ENCODE measurements at regions not wholly inside any gene's neighbourhood (a gene's known extent, or its start where the extent isn't known, plus 50 kb on each side); places are given as distances from the start of the nearest gene placed in this dataset.

DNA sequence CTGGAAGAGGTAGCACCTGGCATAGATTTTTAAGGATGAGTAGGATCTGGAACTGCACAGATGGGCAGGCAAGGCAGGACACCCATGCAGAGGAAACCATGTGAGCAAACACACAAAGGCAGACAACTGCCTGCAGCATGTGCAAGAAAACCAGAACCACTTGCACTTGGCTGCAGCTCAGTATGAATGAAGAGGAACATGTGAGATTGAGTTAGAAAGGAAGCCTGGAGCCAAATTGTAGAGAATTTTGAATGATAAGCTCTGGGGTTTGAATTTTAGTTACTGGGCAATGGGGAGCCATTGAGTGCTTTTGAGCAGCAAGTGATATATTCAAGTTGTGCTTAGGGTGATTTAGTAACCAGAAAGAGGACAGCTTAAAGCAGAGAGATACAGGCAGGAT, 583.4 kb downstream of the SOX6 start:
- no peak for DNase-seq (ENCODE audit: low read depth)

DNA sequence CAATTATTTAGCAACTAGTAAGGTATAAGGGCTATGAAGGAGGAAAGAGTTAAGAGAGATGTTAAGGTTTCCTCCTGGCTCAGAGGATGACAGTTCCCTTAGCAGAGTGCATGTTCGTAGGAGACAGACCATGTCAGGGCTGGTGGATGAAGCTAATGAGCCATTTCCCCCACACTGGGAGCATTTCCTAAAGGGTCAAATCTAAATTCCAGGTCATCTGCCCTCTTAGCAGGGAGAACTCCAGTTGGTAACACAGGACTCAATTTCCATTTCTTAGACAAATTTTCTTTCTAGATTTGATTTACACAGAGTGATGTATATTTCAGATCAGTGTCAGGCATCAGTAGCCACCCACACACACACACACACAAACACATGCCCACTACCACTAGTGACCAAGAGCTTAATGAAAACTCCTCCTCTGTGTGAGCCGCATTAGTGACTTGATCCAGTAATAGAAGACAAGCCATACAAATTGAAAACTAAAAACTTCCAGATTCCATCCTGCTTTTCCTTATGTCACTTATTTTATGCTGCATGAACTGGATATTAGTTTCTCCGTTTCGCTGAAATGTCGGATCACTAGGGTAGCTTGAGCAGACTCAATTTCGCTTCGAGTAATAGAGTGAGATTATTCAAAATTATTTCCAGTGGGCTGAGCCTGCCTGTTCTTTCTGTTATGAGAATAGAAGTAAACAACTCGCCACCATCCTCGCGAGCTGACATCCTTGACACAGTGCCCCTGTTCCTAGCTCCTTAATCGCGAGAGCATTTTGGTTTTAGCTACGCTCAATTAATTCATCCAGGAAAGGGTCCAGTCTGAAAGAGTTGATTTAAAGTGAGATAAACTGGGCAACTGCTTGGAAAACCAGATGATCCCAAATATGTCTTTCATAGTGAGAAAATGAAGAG, 582.6 kb downstream of the SOX6 start:
- DNase-seq (ENCODE audit: low read depth), result no peak

DNA sequence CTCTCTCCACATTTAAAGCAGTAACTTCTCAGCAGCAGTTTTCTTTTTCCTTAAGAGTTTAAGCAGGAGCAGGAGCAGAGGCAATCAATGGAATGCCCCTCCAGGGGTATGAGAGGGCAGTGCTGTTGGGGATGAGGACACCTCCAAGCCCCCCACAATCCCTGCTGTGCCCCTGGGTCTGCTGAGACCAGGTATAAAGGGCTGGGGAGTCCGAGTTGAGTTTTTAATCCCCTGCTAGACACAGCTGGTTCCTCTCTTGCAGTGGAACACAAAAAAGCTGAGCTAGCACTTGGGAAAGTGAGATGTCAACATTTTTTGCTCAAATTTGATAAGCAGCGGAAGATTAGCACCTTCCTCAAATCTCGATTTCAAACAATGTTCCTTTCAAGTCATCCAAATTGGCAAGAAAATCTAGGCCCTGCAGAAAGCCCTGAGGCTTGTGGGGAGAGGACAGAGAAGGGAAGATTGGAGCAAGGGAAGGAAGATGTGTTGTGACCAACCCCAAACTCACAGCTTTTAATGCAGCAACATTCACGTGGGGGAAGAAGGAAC, 581.9 kb downstream of the SOX6 start:
- DNase-seq (ENCODE audit: low read depth), result no peak

DNA sequence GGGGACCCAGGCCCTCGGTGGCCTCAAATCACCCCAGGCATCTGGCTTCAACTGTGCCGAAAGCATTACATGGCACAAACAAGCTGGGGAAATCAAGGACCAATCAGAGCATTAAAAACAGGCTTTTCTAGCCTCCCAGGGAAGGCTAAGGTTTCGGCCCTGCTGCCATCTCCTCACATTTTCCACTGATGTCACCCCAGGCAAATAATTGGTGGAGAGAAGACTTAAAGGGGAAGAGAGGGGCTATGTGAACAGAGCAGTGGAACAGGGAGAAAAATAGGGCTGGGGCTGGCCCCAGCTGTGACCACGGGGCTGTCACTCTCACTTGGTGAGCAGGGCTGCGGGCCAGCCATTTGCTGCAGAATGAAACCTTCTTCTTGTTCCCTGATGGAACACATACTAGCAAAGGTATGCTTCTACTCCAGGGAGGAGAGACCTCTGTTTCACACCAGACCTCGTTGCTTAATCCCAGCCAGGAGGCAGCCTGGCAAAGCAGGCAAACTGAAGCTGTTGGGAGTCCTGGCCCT, 581.3 kb downstream of the SOX6 start:
- DNase-seq (ENCODE audit: low read depth), result no peak

DNA sequence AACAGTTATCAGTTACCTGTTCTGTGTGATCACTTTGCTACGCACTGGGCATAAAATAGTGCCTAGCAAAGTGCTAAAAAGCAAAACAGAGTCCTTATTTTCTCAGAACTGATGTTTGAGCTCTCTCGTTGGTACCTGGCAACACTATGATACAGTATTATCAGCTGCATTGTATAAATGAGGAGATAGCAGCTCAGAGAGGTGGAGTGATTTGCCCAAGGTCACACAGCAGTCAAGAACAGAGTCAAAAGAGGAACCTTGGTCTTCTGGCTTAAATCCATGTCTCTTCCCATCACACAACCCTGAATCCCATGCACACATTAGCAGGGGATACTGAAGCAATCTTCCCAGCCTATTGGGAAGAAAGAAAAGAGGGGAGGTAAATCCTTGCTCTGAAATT, 580.5 kb downstream of the SOX6 start:
- no peak for DNase-seq (ENCODE audit: low read depth)

DNA sequence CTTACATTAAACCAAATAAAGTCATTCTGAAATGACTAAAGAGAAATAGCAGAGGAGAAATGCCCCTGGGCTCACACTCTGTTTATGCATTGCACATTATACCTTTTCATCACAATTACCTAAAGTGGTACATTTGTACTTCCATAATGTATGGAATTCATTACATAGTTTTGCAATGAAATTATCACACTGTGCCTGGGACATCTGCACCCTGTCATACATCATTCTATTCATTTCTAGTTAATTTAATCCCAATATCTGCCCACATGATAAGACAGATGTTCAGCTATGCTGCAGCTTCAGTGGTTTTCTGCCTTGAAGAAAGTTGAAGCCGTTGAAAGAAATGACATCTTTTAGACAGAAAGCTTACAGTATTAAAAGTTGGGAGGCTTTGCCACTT, 580.0 kb downstream of the SOX6 start:
- no peak for DNase-seq (ENCODE audit: low read depth)

DNA sequence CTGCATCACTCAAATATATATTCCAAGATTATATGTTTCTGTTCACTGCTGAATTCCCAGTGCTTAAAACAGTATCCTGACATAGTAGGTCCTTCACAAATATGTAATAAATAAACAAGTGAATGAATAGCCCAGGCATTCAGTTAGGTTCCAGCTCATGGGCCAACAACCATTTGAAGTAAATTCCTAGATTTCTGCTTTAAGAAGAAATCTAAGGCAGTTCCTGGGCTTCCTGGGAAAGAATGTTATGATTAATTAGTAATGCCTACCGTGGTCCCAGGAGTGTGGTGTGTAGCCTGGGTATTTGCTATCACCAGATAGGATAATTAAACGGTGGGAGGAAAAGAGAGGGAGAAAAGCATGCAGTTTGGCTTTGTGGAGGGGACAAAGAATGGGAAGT, 576.8 kb downstream of the SOX6 start:
- DNase-seq (ENCODE audit: low read depth), result no peak

DNA sequence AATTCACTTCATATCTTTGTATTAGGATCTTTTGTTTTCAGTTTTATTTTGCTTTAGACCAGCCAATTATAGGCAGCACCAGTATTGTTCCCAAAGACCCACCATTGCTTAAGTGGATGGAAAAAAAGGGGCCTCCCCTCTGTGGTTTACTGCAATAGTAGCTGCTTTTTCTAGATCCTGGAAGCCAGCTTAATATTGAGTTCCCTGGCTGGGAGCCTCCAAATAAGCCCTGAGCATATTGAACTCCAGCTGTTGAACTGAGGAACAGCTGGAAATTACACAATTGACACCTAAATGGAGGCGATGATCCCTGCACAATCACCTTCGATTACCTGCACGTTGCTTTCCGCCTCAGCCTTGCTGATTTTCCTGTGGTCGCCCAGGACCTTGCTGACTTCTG, 576.0 kb downstream of the SOX6 start:
- no peak for DNase-seq (ENCODE audit: low read depth)

DNA sequence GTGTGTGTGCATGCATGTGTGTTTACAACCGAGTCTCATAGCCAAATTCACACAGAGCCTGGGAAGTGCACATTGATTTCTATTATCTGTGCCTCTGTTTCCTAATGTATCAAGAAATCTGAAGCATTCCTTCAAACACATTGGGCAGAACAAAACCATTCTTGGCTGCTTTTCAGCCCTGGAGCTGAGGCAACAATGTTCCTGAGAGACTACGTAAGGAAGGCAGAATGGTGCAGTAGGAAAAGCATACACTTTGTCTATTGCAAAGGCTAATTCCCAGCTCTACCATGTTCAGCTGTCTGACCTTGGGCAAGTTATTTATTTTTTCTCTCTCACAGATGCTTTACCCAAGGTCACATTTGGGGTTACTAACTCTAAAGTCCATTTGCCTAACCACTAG, 575.5 kb downstream of the SOX6 start:
- no peak for DNase-seq (ENCODE audit: low read depth)

DNA sequence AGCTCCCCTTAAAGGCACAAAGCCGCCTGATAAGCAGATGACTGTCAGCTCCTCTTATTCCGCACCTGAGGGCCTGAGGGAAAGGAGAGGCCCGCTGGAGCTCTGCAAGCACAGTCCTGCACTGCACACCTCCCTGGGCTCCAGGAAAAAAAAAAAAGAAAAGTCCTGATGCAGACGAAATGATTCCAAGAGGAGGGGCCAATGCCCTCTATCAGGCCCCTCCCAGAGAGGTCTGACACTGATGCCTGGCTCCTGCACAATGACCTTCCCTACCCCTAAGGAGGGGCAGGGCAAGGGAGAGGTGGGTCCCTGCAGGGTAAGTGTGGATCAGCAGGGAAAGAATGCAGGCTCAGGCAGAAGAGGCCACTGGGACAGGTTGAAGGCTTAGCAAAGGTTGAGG, 572.7 kb downstream of the SOX6 start:
- DNase-seq (ENCODE audit: low read depth), result no peak

DNA sequence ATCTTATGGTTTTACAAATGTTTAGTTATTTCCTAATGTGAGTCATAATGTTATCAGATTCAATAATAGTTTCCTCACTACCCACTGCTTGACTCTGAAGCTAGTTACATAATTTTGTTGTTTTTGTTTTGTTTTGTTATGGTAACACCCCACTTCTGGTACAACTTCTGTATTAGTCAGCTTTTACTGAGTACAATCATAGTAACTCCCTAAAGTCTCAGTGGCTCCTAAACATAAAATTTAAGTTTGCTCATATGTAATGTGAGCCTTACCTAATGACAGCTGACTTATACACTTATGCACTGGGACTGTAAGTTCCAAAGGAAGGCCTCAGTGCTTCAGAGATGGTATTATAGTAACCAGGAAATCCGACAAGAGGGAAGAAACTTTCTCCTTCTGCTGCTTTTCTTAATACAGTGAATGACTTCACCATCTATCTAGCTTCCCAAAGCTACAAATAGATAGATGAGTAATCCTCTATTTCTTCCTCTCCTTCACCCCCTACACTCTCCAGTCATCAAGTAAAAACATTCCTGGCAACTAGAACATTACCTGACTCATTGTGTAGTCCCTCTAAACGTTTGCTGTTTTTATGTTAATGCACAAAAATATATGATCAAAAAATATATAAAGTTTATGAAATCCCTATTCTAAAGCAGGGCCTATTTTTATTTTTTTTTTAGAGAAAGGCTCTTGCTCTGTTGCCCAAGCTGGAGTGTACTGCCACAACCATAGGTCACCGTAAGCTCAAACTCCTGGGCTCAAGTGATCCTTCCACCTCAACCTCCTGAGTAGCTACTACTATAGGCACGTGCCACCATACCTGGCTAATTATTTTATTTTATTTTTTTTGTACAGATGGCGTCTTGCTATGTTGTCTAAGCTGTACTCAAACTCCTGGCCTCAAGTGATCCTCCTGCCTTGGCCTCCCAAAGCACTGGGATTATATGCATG, 563.0 kb downstream of the SOX6 start:
- DNase-seq (ENCODE audit: low read depth), result no peak

DNA sequence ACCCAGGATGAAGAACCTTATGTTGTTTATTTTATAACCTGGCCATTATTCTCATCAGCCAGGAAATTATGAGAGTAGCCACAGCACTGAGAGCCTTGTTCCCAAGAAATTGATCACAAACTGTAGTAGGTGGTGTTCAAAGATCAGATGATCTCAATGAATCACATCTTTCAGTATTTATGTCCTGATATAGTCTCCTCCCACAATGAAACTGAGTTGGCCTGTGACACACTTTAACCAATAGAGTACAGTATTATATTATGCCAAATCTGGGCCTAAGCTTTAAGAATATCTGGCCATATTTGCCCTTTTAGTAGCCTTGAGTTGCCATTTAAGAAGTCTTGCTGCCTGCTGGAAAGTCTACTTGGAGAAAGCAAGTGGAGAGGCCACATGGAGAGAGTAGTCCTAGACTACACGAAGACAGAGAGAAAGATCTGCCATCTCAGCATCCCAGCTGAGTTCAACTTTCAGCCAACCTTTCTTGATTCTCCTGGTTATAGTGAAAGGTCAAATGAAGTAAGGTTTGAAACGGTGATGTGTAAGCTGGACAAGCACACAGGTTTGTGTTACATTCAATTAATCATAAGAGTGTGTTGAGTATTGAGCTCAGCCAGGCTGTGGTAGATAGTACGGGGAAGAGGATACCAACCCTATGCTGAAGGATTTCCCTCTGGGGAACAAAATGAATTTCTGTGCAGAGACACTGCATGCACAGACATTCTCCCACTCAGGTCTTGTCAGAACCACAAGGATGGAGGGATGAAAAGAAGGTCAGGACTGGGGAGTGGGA, 561.8 kb downstream of the SOX6 start:
- DNase-seq (ENCODE audit: low read depth), result no peak

DNA sequence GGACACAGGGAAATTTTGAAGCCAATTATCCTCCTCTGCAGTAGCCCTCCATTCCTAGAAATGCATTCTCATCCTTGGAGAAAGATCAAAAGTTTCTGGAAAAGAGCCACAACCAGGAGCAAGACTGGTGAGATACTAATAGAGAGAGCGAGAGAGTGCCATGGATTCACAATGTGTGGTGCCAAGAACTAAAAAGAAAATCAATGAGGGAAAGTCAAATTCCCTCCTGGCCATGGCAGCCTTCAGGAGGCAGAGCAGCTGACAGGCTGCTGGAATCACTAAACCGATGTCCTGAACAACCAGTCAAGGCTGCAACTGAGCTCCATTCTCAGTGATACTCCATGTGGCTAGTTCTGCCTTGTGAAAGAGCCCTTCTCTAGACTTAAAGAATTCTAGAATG, 561.0 kb downstream of the SOX6 start:
- DNase-seq (ENCODE audit: low read depth), result no peak

DNA sequence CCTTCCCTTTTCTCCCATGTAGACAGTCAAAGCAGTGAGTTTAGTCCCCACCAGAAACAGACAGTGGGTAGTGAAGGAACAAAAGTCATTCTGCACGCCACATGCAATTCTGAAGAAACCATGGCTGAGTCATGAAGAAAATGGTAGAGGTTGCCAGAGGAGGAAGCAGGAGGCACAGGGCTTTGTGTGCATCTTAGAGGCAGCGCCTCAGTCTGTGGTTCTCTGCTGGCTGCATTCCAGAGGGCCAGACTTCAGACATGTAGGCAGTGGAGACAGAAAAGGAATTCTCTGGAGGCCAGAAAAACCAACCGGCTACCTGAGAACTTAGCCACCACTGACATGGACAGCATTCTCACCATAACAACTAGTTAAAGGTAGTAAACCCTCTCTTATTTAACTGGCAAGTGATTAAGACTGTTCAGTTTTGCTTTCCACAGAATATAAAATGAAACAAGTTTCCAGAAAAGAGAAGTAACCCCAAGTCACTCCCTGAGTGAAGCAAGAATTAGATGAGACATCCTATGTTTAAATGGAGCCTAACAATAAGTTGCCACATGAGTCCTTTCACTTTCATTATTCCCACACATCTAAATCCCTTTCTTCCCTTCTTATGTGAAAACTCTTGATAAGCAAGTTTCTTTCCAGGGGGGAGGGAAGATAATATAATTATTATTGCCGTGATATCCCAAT, 556.1 kb downstream of the SOX6 start:
- no peak for DNase-seq (ENCODE audit: low read depth)

DNA sequence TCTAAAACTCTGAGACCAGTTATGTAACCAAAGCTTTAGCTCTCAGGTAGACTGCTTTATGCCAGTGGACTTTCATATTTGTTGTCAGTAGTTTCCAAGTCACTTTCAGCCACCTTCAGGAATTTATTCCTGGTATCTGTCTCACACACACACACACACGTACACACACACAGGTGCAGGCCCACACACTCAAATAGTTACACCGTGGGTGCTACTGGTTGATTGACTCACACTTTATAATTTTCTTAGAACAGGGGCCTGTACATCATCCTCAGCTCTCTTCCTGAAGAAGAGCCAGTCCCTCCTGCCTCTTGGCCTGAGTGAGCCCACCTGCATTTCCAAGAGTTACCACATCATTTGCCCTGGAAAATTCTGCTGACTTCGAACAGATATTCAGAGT, 555.2 kb downstream of the SOX6 start:
- DNase-seq (ENCODE audit: low read depth), result no peak

DNA sequence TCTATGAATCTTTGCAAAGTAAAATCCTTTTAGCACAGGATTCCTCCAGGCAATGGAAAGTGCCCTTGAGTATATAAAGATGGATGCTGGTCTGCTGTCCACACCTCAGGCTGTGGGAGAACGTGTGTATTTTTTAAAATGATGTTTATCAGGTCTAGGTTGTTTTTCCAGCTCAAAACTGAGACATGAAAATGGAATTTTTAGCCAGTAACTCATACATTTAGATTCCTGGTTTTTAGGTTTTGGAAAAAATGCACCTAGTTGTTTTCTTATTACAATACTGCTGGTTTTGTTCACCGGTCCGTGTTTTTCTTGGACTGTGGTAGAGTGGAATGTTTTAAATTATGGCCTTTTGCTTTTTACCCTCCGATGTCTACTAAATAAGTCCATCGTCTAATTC, 554.7 kb downstream of the SOX6 start:
- no peak for DNase-seq (ENCODE audit: low read depth)

DNA sequence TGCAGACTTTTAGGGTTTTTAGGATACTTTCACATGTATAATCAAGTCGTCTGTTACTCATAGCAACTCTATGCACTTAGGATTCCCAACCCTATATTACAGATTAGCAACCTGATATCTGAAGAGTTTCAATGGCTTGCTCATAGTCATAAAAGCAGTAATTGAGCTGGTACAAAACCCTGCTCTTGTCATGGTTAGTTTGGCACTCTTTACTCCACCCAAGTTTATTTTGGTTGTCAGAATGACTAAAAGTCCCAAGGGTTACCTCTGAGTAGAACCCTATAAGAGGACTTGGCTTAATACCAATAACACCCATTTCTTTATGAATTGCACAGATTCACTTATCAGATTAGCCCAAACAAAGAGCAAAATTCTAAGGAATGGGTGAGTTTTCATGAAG, 550.6 kb downstream of the SOX6 start:
- DNase-seq (ENCODE audit: low read depth), result no peak

DNA sequence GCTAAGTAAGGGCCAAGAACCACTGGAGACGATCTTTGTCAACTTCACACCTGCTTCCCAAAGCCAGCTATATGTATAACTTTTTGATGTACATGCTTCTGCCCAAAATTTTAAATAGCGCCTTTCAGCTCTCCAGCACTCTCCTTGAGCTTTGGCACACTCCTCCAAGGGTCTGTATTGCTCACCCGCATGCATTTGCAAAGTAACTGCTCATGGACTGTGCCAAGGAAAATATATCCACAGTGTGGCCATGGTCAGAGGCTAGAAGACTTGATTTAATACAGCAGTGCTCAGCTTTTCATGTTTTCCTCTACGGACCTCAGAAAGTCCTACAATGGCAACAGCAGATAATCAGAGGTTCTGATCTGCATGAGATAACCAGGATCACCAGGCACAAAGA, 550.1 kb downstream of the SOX6 start:
- no peak for DNase-seq (ENCODE audit: low read depth)

DNA sequence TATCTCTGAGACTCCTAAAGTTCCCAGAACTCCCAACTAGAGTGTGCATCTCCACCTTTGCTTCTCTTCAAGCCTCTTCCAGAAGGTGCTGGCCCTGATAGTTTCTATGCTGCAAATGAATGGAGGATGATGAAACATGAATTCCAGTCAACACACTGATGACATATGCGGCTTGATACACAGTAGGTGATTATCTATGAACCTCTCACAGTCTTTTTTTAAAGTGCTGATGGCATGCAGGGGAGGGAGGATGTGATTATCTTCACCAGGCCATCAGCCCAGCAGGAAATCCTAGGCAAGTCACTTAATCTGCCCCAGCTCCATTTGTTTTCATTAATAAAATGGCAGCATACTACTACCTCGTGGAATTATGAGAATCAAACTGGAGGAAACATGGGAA, 548.5 kb downstream of the SOX6 start:
- DNase-seq (ENCODE audit: low read depth), result no peak

DNA sequence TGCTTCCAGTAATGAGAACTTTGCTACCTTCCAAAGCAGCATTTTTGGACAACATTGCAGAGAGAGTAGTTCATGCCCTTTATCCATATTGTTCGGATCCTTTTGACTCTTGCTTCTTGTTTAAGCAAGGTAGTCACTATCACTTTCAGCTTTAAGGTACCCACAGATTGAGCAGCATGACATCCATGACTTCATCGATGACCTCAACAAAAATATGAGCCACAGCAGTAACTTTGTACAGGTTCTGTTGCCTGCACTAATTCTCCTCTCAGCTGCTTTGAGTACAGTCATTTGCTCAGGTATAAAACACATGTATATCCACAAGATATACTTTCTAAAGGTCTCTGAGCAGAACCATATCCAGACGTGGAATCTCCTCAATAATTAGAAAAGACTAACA, 546.3 kb downstream of the SOX6 start:
- DNase-seq (ENCODE audit: low read depth), result no peak

DNA sequence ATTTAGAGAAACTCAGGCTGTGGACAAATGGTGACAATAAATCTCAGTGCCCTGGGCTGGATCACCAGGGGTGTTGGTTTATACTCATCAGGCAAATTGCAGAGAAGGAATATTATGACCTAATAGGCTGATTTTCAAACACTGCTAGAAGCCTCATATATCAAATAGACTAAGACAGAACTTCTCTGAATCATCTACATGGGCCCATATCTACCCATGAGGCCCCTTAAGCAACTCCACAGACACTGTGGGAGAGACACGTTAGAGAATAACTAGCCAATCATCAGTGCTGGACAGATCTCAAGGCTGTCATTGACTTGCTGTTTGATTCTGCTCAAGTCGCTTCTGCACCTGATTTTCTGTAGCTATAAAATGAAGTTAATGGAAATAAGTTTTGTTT, 545.8 kb downstream of the SOX6 start:
- DNase-seq (ENCODE audit: low read depth), result no peak

Data from GM04503 (cell line).